Endothelial cell (in vitro differentiated cells): ENCODE measurements at regions not wholly inside any gene's neighbourhood (a gene's known extent, or its start where the extent isn't known, plus 50 kb on each side); places are given as distances from the start of the nearest gene placed in this dataset.

Experiments
- DNase-seq: peaks from one replicate; pipeline ENCODE4 v3.0.0; 2021; ENCODE audit warnings: low spot score
- H3K27ac Mint-ChIP-seq: one replicate; pipeline ENCODE4 v1.8.0; 2021; ENCODE audit warnings: mixed read lengths, inconsistent platforms; ENCODE audit not compliant: unreplicated experiment
- H3K27me3 Mint-ChIP-seq: one replicate; pipeline ENCODE4 v1.8.0; 2021; ENCODE audit warnings: mild to moderate bottlenecking, moderate library complexity, mixed read lengths, inconsistent platforms; ENCODE audit not compliant: unreplicated experiment
- H3K36me3 Mint-ChIP-seq: one replicate; pipeline ENCODE4 v1.8.0; 2021; ENCODE audit warnings: mild to moderate bottlenecking, low read depth, mixed read lengths, inconsistent platforms; ENCODE audit not compliant: unreplicated experiment
- H3K4me1 Mint-ChIP-seq: one replicate; pipeline ENCODE4 v1.8.0; 2021; ENCODE audit warnings: mild to moderate bottlenecking, mixed read lengths, inconsistent platforms; ENCODE audit not compliant: unreplicated experiment
- H3K4me3 Mint-ChIP-seq: one replicate; pipeline ENCODE4 v1.8.0; 2021; ENCODE audit warnings: mild to moderate bottlenecking, mixed read lengths, inconsistent platforms; ENCODE audit not compliant: unreplicated experiment
- H3K9me3 Mint-ChIP-seq: one replicate; pipeline ENCODE4 v1.8.0; 2021; ENCODE audit warnings: mixed read lengths, inconsistent platforms; ENCODE audit not compliant: unreplicated experiment
- CTCF ChIP-seq: fragments of 200-600 bp; sonication (generic); IDR thresholded peaks from one replicate; pipeline ENCODE4 v1.5.0; 2021; ENCODE audit warnings: antibody characterized with exemption; ENCODE audit not compliant: unreplicated experiment

DNA sequence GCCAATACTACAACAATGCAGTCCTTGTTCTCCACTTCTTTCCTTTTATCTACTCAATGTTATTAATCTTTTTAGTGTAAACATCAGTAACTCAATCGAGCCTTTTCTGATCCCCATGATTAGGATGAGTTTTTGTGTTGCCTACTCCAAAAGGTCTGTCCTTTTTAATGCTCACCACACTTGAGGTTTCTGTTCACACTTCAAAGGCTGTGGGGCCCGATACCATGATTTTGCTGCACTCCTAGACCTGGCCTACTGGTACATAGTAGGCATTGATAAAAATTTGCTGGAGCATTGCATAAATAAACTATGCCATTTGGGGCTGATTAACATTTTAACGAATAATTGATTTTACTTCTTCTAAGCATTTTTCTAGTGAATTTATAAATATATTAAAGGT is 125.4 kb upstream of the KLF12 start:
- no peak for TF ChIP-seq CTCF
- H3K27ac Mint-ChIP-seq = no peak overlapping the region
- no peaks in the 10 kb centered on the region for H3K27me3 Mint-ChIP-seq
- H3K9me3 Mint-ChIP-seq = no peaks in the 10 kb centered on the region
- no peaks in the 10 kb centered on the region for H3K4me1 Mint-ChIP-seq
- no peak overlapping the region for H3K4me3 Mint-ChIP-seq
- no peak for DNase-seq
- H3K36me3 Mint-ChIP-seq = no peaks in the 10 kb centered on the region

DNA sequence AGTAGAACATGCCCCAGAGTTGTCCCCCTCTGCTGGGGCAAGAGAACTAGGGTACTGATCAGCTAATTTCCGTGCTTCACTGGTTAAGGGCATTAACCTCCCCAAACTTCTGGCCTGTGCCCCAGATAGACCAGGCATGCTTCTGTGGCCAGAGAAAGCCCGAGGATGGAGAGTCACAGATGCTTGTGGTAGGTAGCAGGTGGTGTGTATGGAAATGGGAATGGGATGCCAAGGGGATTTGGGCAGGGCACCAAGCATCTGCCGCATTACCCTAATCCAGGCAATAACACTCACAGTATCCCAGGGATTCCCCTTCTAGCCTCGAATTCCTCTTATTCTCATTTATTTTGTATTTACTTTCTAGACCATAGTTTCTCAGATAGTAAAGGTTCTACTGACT is 124.8 kb upstream of the KLF12 start:
- no peaks in the 10 kb centered on the region for H3K4me1 Mint-ChIP-seq
- H3K36me3 Mint-ChIP-seq = no peaks in the 10 kb centered on the region
- H3K9me3 Mint-ChIP-seq = no peaks in the 10 kb centered on the region
- H3K27me3 Mint-ChIP-seq = no peaks in the 10 kb centered on the region
- DNase-seq = no peak
- H3K4me3 Mint-ChIP-seq = no peak overlapping the region
- no peak overlapping the region for H3K27ac Mint-ChIP-seq
- TF ChIP-seq CTCF = no peak

- TF ChIP-seq CTCF = no peak
- no peak overlapping the region for H3K27ac Mint-ChIP-seq
These were observed 122.8 kb upstream of the KLF12 start for GRCh38 chr13:74256969-74257368.

DNA sequence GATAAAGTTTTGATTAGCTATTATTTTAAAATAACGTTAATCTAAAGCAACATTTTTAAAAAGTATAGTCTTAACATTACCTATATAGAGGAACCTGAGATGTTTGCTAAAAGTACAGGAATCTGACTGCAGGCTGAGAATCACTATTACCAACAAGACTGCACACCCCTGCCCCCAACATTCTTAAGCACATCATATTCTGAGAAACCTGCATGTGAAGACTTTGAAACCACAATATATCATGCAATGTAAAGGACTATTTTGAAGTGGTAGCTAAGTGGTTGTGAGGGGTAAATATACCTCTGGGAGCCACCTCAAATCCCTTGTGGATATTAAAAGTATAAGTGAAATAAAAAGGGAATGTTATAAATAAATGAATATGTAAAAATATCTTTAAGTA is 119.0 kb upstream of the KLF12 start:
- Mint-ChIP-seq H3K4me3 (no peak overlapping the region), H3K4me1 (no peaks in the 10 kb centered on the region), H3K27ac (no peak overlapping the region), H3K9me3 (no peaks in the 10 kb centered on the region), H3K27me3 (no peaks in the 10 kb centered on the region), H3K36me3 (no peaks in the 10 kb centered on the region)
- TF ChIP-seq CTCF = no peak
- DNase-seq = no peak

More at GRCh38 chr13:74256969-74257368, 122.8 kb upstream of the KLF12 start:
- Mint-ChIP-seq H3K4me1 (no peaks in the 10 kb centered on the region), H3K9me3 (no peaks in the 10 kb centered on the region), H3K36me3 (no peaks in the 10 kb centered on the region), H3K4me3 (no peak overlapping the region), H3K27me3 (no peaks in the 10 kb centered on the region)
- no peak for DNase-seq

GRCh38 chr13:74251778-74252519 is 117.7 kb upstream of the KLF12 start:
- no peak overlapping the region for H3K27ac Mint-ChIP-seq
- no peaks in the 10 kb centered on the region for H3K36me3 Mint-ChIP-seq
- TF ChIP-seq CTCF = no peak
- H3K4me1 Mint-ChIP-seq = no peaks in the 10 kb centered on the region
- H3K9me3 Mint-ChIP-seq = no peaks in the 10 kb centered on the region
- H3K4me3 Mint-ChIP-seq = no peak overlapping the region
- no peaks in the 10 kb centered on the region for H3K27me3 Mint-ChIP-seq
- DNase-seq = no peak
